ENCODE measurements at regions not wholly inside any gene's neighbourhood (a gene's known extent, or its start where the extent isn't known, plus 50 kb on each side); places are given as distances from the start of the nearest gene placed in this dataset.
A peak's percentile ranks its signal among the peaks of the same experiment; 100 is the strongest.

- Histone ChIP-seq H3K27ac (no peak overlapping the region), H3K36me3 (no peaks in the 10 kb centered on the region), H3K4me3 (no peak overlapping the region), H3K27me3 (no peaks in the 10 kb centered on the region), H3K9me3 (no peaks in the 10 kb centered on the region), H3K4me1 (peaks cover 0 to 18% (median 11%) of the 10 kb centered on the region in 4 donors)
- intact Hi-C loops (cut with DNase I), result no loop called here
- DNase-seq, result no peak
- TF ChIP-seq CTCF (IDR thresholded peaks at IDR 0.05) (no peak), POLR2A (IDR thresholded peaks at IDR 0.05) (no peak), EP300 (IDR thresholded peaks at IDR 0.05) (no peak), POLR2AphosphoS5 (IDR thresholded peaks at IDR 0.05) (no peak)
- WGBS, 2 donors, result 88 to 93% methylated on average over 8 of the region's 8 CpGs
Observed at GRCh38 chr5:173763410-173763809, 124.7 kb upstream of the CPEB4 start.

GRCh38 chr5:173764332-173765028 lies 123.7 kb upstream of the CPEB4 start:
- Histone ChIP-seq H3K4me1 (peaks cover 0 to 18% (median 11%) of the 10 kb centered on the region in 4 donors), H3K4me3 (no peak overlapping the region), H3K27me3 (no peaks in the 10 kb centered on the region), H3K36me3 (no peaks in the 10 kb centered on the region), H3K27ac (peak overlapping the region; percentile 40 to 68 (median 48)), H3K9me3 (no peaks in the 10 kb centered on the region)
- peak in 3 of 4 donors; percentile 35 to 78 (median 55) for TF ChIP-seq POLR2AphosphoS5 (IDR thresholded peaks at IDR 0.05)
- TF ChIP-seq POLR2A (IDR thresholded peaks at IDR 0.05), result no peak
- TF ChIP-seq EP300 (IDR thresholded peaks at IDR 0.05), result peak in 1 of 4 donors; percentile 79
- no peak for TF ChIP-seq CTCF (IDR thresholded peaks at IDR 0.05)
- intact Hi-C loops (cut with DNase I), result no loop called here
- DNase-seq, result peak; percentile 91
- WGBS, 2 donors, result 42 to 67% methylated on average over 13 of the region's 13 CpGs

GRCh38 chr5:173765029-173765644 lies 123.0 kb upstream of the CPEB4 start:
- no peak for DNase-seq
- Histone ChIP-seq H3K4me1 (peaks cover 0 to 18% (median 11%) of the 10 kb centered on the region in 4 donors), H3K27ac (peak overlapping the region; percentile 40 to 68 (median 48))

GRCh38 chr5:173765661-173766060 lies 122.5 kb upstream of the CPEB4 start:
- DNase-seq, result no peak
- Histone ChIP-seq H3K9me3 (no peaks in the 10 kb centered on the region), H3K4me1 (peaks cover 0 to 18% (median 11%) of the 10 kb centered on the region in 4 donors), H3K27me3 (no peaks in the 10 kb centered on the region), H3K4me3 (no peak overlapping the region), H3K27ac (peak overlapping the region in 1 of 4 donors; percentile 68), H3K36me3 (no peaks in the 10 kb centered on the region)
- 76 to 86% methylated on average over 6 of the region's 6 CpGs for WGBS, 2 donors
- TF ChIP-seq POLR2AphosphoS5 (IDR thresholded peaks at IDR 0.05) (no peak), POLR2A (IDR thresholded peaks at IDR 0.05) (no peak), CTCF (IDR thresholded peaks at IDR 0.05) (no peak), EP300 (IDR thresholded peaks at IDR 0.05) (no peak)
- intact Hi-C loops (cut with DNase I), result no loop called here

More at GRCh38 chr5:173765029-173765644, 123.0 kb upstream of the CPEB4 start:
- H3K36me3 ChIP-seq, result no peaks in the 10 kb centered on the region
- WGBS, 2 donors, result 75 to 83% methylated on average over 9 of the region's 9 CpGs
- no peaks in the 10 kb centered on the region for H3K27me3 ChIP-seq
- intact Hi-C loops (cut with DNase I), result no loop called here
- no peak overlapping the region for H3K4me3 ChIP-seq
- TF ChIP-seq POLR2AphosphoS5 (IDR thresholded peaks at IDR 0.05) (no peak), POLR2A (IDR thresholded peaks at IDR 0.05) (no peak), EP300 (IDR thresholded peaks at IDR 0.05) (no peak), CTCF (IDR thresholded peaks at IDR 0.05) (no peak)
- H3K9me3 ChIP-seq, result no peaks in the 10 kb centered on the region
